DND-41 (cell line): ENCODE measurements at regions not wholly inside any gene's neighbourhood (a gene's known extent, or its start where the extent isn't known, plus 50 kb on each side); places are given as distances from the start of the nearest gene placed in this dataset.

Experiments
- ATAC-seq: fragments of 200-7000 bp; cut with Tn5 transposase; 3 replicates; pipeline ENCODE4 v1.9.1; 2021; ENCODE audit warnings: low read depth; ENCODE audit not compliant: insufficient read depth
- DNase-seq: peaks from one replicate; pipeline ENCODE4 v3.0.0-alpha.2; 2020
- H2AFZ ChIP-seq: 2 replicates; pipeline ENCODE4 v1.6.0; 2012; ENCODE audit warnings: low read depth, low read length
- H3K27ac ChIP-seq: 2 replicates; pipeline ENCODE4 v1.5.1; 2012; ENCODE audit warnings: low read length, inconsistent platforms
- H3K27me3 ChIP-seq: fragments of 200-600 bp; sonication (generic); 2 replicates; pipeline ENCODE4 v1.6.0; 2012; ENCODE audit warnings: low read length, mild to moderate bottlenecking, inconsistent platforms; ENCODE audit not compliant: insufficient read depth, poor library complexity
- H3K36me3 ChIP-seq: 2 replicates; pipeline ENCODE4 v1.5.1; 2012; ENCODE audit warnings: low read length, inconsistent platforms; ENCODE audit not compliant: insufficient read depth
- H3K4me1 ChIP-seq: 2 replicates; pipeline ENCODE4 v1.5.1; 2012; ENCODE audit warnings: mild to moderate bottlenecking, low read length; ENCODE audit not compliant: insufficient read depth
- H3K4me2 ChIP-seq: 2 replicates; pipeline ENCODE4 v1.6.0; 2012; ENCODE audit warnings: mild to moderate bottlenecking, moderate library complexity, low read length, inconsistent platforms; ENCODE audit not compliant: insufficient read depth
- H3K4me3 ChIP-seq, 2 experiments: fragments of 200-600 bp in 1 of 2; shearing (Covaris generic) in 1 of 2; 2 replicates each; pipeline ENCODE4 v1.5.1; 2012 to 2016; ENCODE audit warnings: inconsistent platforms in 2 of 2, low read length in 2 of 2, mild to moderate bottlenecking in 2 of 2, low read depth in 1 of 2, moderate library complexity in 1 of 2
- H3K79me2 ChIP-seq: 2 replicates; pipeline ENCODE4 v1.6.0; 2012; ENCODE audit warnings: low read length, inconsistent platforms; ENCODE audit not compliant: insufficient read depth
- H3K9ac ChIP-seq: 2 replicates; pipeline ENCODE4 v1.6.0; 2012; ENCODE audit warnings: low read depth, mild to moderate bottlenecking, inconsistent platforms, low read length, moderate library complexity
- H3K9me3 ChIP-seq: 2 replicates; pipeline ENCODE4 v1.5.1; 2012; ENCODE audit warnings: low read length, moderate library complexity, mild to moderate bottlenecking, inconsistent platforms; ENCODE audit not compliant: insufficient read depth, severe bottlenecking
- H4K20me1 ChIP-seq: 2 replicates; pipeline ENCODE4 v1.6.0; 2012; ENCODE audit warnings: low read length; ENCODE audit not compliant: insufficient read depth
- EZH2 ChIP-seq: IDR thresholded peaks from 3 replicates; pipeline ENCODE4 v1.6.1; 2012; ENCODE audit warnings: borderline replicate concordance, low read depth, mild to moderate bottlenecking, moderate library complexity, low read length, inconsistent platforms; ENCODE audit not compliant: severe bottlenecking
- TF ChIP-seq, protein P1 (sequence below): IDR thresholded peaks from 2 replicates; pipeline ENCODE4 v1.5.1; 2012; ENCODE audit warnings: borderline replicate concordance, low read length, moderate library complexity, mild to moderate bottlenecking; ENCODE audit not compliant: poor library complexity, severe bottlenecking; ENCODE audit errors: extremely low read depth

DNA sequence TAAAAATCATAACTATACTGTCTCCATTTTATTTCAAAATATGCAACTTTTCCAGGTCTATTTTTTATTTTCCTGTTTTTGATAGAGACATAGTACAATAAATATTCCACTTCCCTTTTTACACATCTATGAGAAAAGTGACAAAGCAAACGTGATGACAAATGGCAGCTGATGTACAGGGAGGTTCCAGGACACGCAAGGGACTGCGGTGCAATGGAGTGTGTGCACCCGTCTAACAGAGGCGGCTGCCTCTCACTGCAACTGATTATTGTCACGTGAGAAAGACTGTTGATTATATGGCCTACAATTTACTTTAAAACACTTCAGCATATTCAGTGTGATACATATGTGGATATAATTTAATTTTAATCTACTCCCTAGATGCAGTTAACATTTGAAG lies 142.6 kb downstream of the LRRC30 start:
- Histone ChIP-seq H3K9me3 (no peaks in the 10 kb centered on the region), H3K27me3 (no peaks in the 10 kb centered on the region), H3K4me1 (no peaks in the 10 kb centered on the region), H3K9ac (no peak overlapping the region), H3K4me2 (no peak overlapping the region), H3K4me3 (no peak overlapping the region), H2AFZ (no peak overlapping the region), H4K20me1 (no peaks in the 10 kb centered on the region), H3K36me3 (no peaks in the 10 kb centered on the region), H3K27ac (no peak overlapping the region), H3K79me2 (no peaks in the 10 kb centered on the region)
- TF ChIP-seq, protein P1, sequence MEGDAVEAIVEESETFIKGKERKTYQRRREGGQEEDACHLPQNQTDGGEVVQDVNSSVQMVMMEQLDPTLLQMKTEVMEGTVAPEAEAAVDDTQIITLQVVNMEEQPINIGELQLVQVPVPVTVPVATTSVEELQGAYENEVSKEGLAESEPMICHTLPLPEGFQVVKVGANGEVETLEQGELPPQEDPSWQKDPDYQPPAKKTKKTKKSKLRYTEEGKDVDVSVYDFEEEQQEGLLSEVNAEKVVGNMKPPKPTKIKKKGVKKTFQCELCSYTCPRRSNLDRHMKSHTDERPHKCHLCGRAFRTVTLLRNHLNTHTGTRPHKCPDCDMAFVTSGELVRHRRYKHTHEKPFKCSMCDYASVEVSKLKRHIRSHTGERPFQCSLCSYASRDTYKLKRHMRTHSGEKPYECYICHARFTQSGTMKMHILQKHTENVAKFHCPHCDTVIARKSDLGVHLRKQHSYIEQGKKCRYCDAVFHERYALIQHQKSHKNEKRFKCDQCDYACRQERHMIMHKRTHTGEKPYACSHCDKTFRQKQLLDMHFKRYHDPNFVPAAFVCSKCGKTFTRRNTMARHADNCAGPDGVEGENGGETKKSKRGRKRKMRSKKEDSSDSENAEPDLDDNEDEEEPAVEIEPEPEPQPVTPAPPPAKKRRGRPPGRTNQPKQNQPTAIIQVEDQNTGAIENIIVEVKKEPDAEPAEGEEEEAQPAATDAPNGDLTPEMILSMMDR = no peak
- no peak for TF ChIP-seq EZH2
- DNase-seq (no peak), ATAC-seq (no peak)

DNA sequence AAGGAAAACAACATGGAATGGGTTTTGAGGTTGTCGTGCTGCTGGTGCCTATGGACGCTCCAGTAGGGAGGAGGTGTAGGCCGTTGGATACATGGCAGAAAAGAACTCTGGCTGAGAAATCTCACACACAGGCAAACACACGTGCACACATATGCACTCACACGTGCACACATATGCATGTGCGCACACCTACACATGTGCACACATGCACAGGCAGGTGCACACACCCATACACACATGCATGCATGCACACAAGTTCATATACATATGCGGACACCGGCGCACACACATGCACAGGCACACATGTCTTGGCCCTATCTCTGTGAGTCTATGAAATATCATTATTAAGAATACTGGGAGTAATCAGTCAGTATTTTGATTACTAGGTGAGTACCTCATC lies 150.4 kb downstream of the LRRC30 start:
- no peaks in the 10 kb centered on the region for H3K36me3 ChIP-seq
- no peak for ATAC-seq
- no peak overlapping the region for H3K27ac ChIP-seq
- TF ChIP-seq EZH2 = no peak
- TF ChIP-seq, protein P1 = no peak
- H3K9ac ChIP-seq = no peak overlapping the region
- no peaks in the 10 kb centered on the region for H3K27me3 ChIP-seq
- H4K20me1 ChIP-seq = no peaks in the 10 kb centered on the region
- no peaks in the 10 kb centered on the region for H3K79me2 ChIP-seq
- H3K4me1 ChIP-seq = no peaks in the 10 kb centered on the region
- H3K4me3 ChIP-seq = no peak overlapping the region
- no peak overlapping the region for H3K4me2 ChIP-seq
- H3K9me3 ChIP-seq = no peaks in the 10 kb centered on the region
- no peak overlapping the region for H2AFZ ChIP-seq
- DNase-seq = no peak

DNA sequence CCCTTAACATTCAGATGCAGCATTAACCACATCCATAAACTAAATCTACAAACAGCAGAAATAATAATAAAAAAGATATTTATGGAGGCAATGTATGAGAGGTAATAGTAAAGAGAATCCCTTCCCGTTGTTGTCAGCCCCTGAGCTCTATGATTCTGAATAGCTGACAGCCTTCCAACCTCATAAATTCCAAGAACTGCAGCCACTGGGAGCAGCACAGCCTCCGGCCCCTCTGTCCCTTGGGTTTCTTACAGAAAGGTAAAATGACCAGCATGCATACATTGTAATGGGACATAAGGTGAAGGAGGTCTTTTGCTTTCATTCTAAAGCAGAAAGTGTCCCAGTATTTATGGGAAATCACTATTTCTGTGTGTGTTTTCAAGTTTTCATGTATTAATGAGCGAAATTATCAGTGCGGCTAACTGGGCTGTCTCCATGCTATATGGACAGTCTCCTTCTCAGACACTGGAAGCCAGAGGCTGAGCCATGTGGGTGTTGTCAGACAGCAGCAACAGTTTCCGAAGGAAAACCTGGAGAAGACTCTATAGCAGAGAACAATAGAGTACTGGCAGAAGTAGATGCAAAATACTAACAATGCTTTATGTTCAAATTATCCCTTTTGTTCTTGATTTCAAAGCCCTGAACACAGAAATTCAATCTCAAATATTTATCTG lies 151.6 kb downstream of the LRRC30 start:
- Histone ChIP-seq H3K4me1 (no peaks in the 10 kb centered on the region), H2AFZ (no peak overlapping the region), H3K36me3 (no peaks in the 10 kb centered on the region), H4K20me1 (no peaks in the 10 kb centered on the region), H3K4me2 (no peak overlapping the region), H3K9ac (no peak overlapping the region), H3K27me3 (no peaks in the 10 kb centered on the region), H3K4me3 (no peak overlapping the region), H3K27ac (no peak overlapping the region), H3K9me3 (no peaks in the 10 kb centered on the region), H3K79me2 (no peaks in the 10 kb centered on the region)
- ATAC-seq (no peak), DNase-seq (no peak)
- TF ChIP-seq EZH2 = no peak
- TF ChIP-seq, protein P1 = no peak
